K562 (cell line): ENCODE measurements at regions not wholly inside any gene's neighbourhood (a gene's known extent, or its start where the extent isn't known, plus 50 kb on each side); places are given as distances from the start of the nearest gene placed in this dataset.

Source experiments
- ARID4B ChIP-seq: sonication (generic); formaldehyde crosslinking; IDR thresholded peaks from 2 replicates; pipeline ENCODE4 v1.8.0; 2022; ENCODE audit warnings: mild to moderate bottlenecking, missing genetic modification reagents
- CBX3 ChIP-seq, 2 experiments: IDR thresholded peaks; 1 replicate in 1 of 2; 2 replicates in 1 of 2; pipeline ENCODE4 v1.6.1; 2012; ENCODE audit warnings: inconsistent platforms in 2 of 2, low read length in 2 of 2, borderline replicate concordance in 1 of 2, control low read depth in 1 of 2
- GTF2E2 ChIP-seq: fragments of 200-800 bp; sonication (Bioruptor generic); IDR thresholded peaks from 2 replicates; pipeline ENCODE4 v1.6.1; 2016; ENCODE audit warnings: missing genetic modification characterization, missing compliant biosample characterization
- MAFK ChIP-seq: IDR thresholded peaks from 2 replicates; pipeline ENCODE4 v1.6.1; 2011; ENCODE audit warnings: low read length, improper control_type of control experiment
- TEAD1 ChIP-seq, 2 experiments: fragments of 450-650 bp in 1 of 2; sonication (generic) in 1 of 2; formaldehyde crosslinking; IDR thresholded peaks; 2 replicates each; pipeline versions ENCODE4 v1.4.0 to v1.8.0; 2020 to 2022; ENCODE audit warnings: mild to moderate bottlenecking in 2 of 2, missing genetic modification reagents in 1 of 2
- THRB ChIP-seq: fragments of 450-650 bp; formaldehyde crosslinking; conservative IDR thresholded peaks from 2 replicates; pipeline ENCODE4 v1.4.0; 2022; ENCODE audit warnings: mild to moderate bottlenecking, missing genetic modification characterization
- YBX1 ChIP-seq: fragments of 450-650 bp; IDR thresholded peaks from 2 replicates; pipeline ENCODE4 v1.7.1; 2016; ENCODE audit warnings: mild to moderate bottlenecking
- ZNF24 ChIP-seq: fragments of 450-650 bp; IDR thresholded peaks from 2 replicates; pipeline ENCODE4 v1.6.1; 2016
- ZNF347 ChIP-seq: fragments of 450-650 bp; formaldehyde crosslinking; IDR thresholded peaks from 2 replicates; pipeline ENCODE4 v1.4.0; 2020; ENCODE audit warnings: low read depth, mild to moderate bottlenecking, moderate library complexity
- ZNF507 ChIP-seq: conservative IDR thresholded peaks from 2 replicates; pipeline ENCODE4 v1.6.1; 2017; ENCODE audit warnings: missing genetic modification characterization, missing compliant biosample characterization
- TF ChIP-seq, protein P1 (sequence below): fragments of 450-650 bp; IDR thresholded peaks from 2 replicates; pipeline ENCODE4 v1.6.1; 2016; ENCODE audit warnings: low read depth

- TF ChIP-seq, protein P1, sequence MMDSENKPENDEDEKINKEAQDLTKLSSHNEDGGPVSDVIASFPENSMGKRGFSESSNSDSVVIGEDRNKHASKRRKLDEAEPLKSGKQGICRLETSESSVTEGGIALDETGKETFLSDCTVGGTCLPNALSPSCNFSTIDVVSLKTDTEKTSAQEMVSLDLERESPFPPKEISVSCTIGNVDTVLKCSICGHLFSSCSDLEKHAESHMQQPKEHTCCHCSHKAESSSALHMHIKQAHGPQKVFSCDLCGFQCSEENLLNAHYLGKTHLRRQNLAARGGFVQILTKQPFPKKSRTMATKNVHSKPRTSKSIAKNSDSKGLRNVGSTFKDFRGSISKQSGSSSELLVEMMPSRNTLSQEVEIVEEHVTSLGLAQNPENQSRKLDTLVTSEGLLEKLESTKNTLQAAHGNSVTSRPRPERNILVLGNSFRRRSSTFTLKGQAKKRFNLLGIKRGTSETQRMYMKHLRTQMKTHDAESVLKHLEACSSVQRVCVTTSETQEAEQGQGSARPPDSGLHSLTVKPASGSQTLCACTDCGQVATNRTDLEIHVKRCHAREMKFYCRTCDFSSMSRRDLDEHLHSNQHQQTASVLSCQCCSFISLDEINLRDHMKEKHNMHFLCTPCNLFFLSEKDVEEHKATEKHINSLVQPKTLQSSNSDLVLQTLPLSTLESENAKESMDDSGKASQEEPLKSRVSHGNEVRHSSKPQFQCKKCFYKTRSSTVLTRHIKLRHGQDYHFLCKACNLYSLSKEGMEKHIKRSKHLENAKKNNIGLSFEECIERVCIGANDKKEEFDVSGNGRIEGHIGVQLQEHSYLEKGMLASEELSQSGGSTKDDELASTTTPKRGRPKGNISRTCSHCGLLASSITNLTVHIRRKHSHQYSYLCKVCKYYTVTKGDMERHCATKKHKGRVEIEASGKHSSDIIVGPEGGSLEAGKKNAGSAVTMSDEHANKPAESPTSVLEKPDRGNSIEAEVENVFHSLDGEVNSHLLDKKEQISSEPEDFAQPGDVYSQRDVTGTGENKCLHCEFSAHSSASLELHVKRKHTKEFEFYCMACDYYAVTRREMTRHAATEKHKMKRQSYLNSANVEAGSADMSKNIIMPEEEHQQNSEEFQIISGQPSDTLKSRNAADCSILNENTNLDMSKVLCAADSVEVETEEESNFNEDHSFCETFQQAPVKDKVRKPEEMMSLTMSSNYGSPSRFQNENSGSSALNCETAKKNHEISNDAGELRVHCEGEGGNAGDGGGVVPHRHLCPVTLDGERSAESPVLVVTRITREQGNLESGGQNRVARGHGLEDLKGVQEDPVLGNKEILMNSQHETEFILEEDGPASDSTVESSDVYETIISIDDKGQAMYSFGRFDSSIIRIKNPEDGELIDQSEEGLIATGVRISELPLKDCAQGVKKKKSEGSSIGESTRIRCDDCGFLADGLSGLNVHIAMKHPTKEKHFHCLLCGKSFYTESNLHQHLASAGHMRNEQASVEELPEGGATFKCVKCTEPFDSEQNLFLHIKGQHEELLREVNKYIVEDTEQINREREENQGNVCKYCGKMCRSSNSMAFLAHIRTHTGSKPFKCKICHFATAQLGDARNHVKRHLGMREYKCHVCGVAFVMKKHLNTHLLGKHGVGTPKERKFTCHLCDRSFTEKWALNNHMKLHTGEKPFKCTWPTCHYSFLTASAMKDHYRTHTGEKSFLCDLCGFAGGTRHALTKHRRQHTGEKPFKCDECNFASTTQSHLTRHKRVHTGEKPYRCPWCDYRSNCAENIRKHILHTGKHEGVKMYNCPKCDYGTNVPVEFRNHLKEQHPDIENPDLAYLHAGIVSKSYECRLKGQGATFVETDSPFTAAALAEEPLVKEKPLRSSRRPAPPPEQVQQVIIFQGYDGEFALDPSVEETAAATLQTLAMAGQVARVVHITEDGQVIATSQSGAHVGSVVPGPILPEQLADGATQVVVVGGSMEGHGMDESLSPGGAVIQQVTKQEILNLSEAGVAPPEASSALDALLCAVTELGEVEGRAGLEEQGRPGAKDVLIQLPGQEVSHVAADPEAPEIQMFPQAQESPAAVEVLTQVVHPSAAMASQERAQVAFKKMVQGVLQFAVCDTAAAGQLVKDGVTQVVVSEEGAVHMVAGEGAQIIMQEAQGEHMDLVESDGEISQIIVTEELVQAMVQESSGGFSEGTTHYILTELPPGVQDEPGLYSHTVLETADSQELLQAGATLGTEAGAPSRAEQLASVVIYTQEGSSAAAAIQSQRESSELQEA: no peak
- TF ChIP-seq THRB (CRISPR knock-in tag): no peak
- no peak for TF ChIP-seq YBX1
- no peak for TF ChIP-seq ZNF507 (tag)
- no peak for TF ChIP-seq ZNF347 (CRISPR knock-in tag)
- no peak for TF ChIP-seq CBX3 (IDR thresholded peaks at IDR 0.05; ENCODE audit: borderline replicate concordance in 1 of 2, low read length in 2 of 2)
- no peak for TF ChIP-seq ZNF24
- no peak for TF ChIP-seq TEAD1 (CRISPR knock-in tag; IDR thresholded peaks at IDR 0.05)
- no peak for TF ChIP-seq MAFK
- TF ChIP-seq GTF2E2 (tag): no peak
- no peak for TF ChIP-seq ARID4B
Observed at GRCh38 chrX:149161435-149162088, 343.5 kb downstream of the IDS start (continued).
